GM23248 (cell line): ENCODE measurements at regions not wholly inside any gene's neighbourhood (a gene's known extent, or its start where the extent isn't known, plus 50 kb on each side); places are given as distances from the start of the nearest gene placed in this dataset.

Experiments
- EZH2 ChIP-seq: fragments of 200-600 bp; sonication (generic); IDR thresholded peaks from 2 replicates; pipeline ENCODE4 v1.6.1; 2018; ENCODE audit warnings: antibody characterized with exemption, mild to moderate bottlenecking; ENCODE audit not compliant: insufficient read depth, poor library complexity, severe bottlenecking
- EZH2phosphoT487 ChIP-seq: fragments of 200-600 bp; sonication (generic); IDR thresholded peaks from 2 replicates; pipeline ENCODE4 v1.6.1; 2018; ENCODE audit warnings: antibody characterized with exemption, moderate library complexity, mild to moderate bottlenecking, low read depth; ENCODE audit not compliant: insufficient read depth

DNA sequence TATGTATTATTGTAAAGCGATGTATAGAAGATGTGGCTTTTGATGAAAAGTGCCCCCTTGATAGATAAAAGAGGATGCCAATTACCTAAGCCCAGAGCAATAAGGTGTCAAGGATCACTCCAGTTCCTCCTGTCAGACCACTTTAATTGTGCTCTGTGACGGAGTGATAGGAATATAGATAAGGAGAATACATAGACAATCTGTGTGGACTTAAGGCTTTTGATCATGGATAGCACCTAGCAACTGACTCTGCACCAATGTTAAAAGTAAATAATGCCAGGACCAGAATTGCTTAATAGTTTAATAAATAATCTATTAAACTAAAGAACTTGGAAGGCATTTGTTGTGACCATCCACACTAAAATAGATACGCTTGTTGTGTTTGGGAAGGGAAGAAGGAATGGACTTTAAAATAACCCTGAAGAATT, 390.7 kb upstream of the ARGLU1 start:
- TF ChIP-seq EZH2 (no peak), EZH2phosphoT487 (no peak)
